K562 (cell line): ENCODE measurements at regions not wholly inside any gene's neighbourhood (a gene's known extent, or its start where the extent isn't known, plus 50 kb on each side); places are given as distances from the start of the nearest gene placed in this dataset.

Experiments used
- ATAC-seq: fragments of 200-7000 bp; cut with Tn5 transposase; 3 replicates; pipeline ENCODE4 v1.9.1; 2020; ENCODE audit warnings: moderate library complexity
- BruUV-seq: library from RNA; stranded (reverse); fragments of 400-500 nt; replicated peaks from 2 replicates; lab custom pipeline; 2021; lab: Mats Ljungman, UMichigan
- CTCF ChIA-PET: fragments of 300-600 bp; formaldehyde crosslinking; extraction: SDS; loops from one replicate; lab custom pipeline; 2021; ENCODE audit warnings: low intra/inter-chr PET ratio; lab: Yijun Ruan, JAX
- POLR2A ChIA-PET: fragments of 300-600, 350-650 bp; sonication (Branson Sonifier 250); formaldehyde crosslinking; extraction: SDS; loops from one replicate; lab custom pipeline; 2021; ENCODE audit warnings: antibody characterized with exemption, inconsistent platforms; lab: Yijun Ruan, JAX
- DNase-seq, 4 experiments: peaks; one replicate each; pipeline versions ENCODE4 v3.0.0 to v3.0.0-alpha.2; 2011 to 2018; ENCODE audit warnings: low spot score in 3 of 4, mixed read lengths in 3 of 4; ENCODE audit errors: extremely low read depth in 1 of 4
- FAIRE-seq: peaks from 2 replicates; lab custom pipeline; 2011; peaks lifted over from hg19 to GRCh38; lab: Jason Lieb, UNC
- H2AFZ ChIP-seq: 2 replicates; pipeline ENCODE4 v1.6.0; 2011; ENCODE audit warnings: low read depth, low read length, control low read depth, inconsistent platforms
- H3K27ac ChIP-seq: fragments of 200-600 bp; 3 replicates; pipeline ENCODE4 v1.8.0; 2011; ENCODE audit warnings: low read depth, mild to moderate bottlenecking, control low read depth, inconsistent platforms, low read length, moderate library complexity, mixed read lengths; ENCODE audit errors: extremely low read depth
- H3K27me3 ChIP-seq, 2 experiments: fragments of 300-600 bp in 1 of 2; 2 replicates in 1 of 2; 3 replicates in 1 of 2; pipeline versions ENCODE4 v1.6.0 to v1.8.0; 2011; ENCODE audit warnings: inconsistent platforms in 2 of 2, low read length in 2 of 2, mild to moderate bottlenecking in 1 of 2, mixed read lengths in 1 of 2, moderate library complexity in 1 of 2; ENCODE audit not compliant: control insufficient read depth in 2 of 2, insufficient read depth in 2 of 2
- H3K36me3 ChIP-seq: fragments of 300-600 bp; 3 replicates; pipeline ENCODE4 v1.8.0; 2011; ENCODE audit warnings: mild to moderate bottlenecking, low read length, inconsistent platforms; ENCODE audit not compliant: control insufficient read depth, insufficient read depth
- H3K4me1 ChIP-seq, 2 experiments: fragments of 200-600 bp in 1 of 2; replicated peaks in 1 of 2; 2 replicates in 1 of 2; 3 replicates in 1 of 2; pipeline versions ENCODE4 v1.5.1 to v1.8.0; 2011; ENCODE audit warnings: inconsistent platforms in 2 of 2, low read length in 2 of 2, mild to moderate bottlenecking in 1 of 2, mixed read lengths in 1 of 2, moderate library complexity in 1 of 2; ENCODE audit not compliant: control insufficient read depth in 2 of 2, insufficient read depth in 2 of 2
- H3K4me2 ChIP-seq: 2 replicates; pipeline ENCODE4 v1.6.1; 2011; ENCODE audit warnings: low read length, control low read depth, inconsistent platforms, mixed read lengths; ENCODE audit not compliant: insufficient read depth
- H3K4me3 ChIP-seq: fragments of 200-600 bp; sonication (generic), shearing (Covaris generic); 2 replicates; pipeline ENCODE4 v1.5.1; 2016; ENCODE audit warnings: control low read depth, inconsistent platforms
- H3K79me2 ChIP-seq: fragments of 200-600 bp; 3 replicates; pipeline ENCODE4 v1.8.0; 2011; ENCODE audit warnings: low read length, inconsistent platforms; ENCODE audit not compliant: control insufficient read depth, insufficient read depth
- H3K9ac ChIP-seq, 2 experiments: 2 replicates each; pipeline versions ENCODE4 v1.6.0 to v1.6.1; 2011; ENCODE audit warnings: low read depth in 2 of 2, low read length in 2 of 2, control low read depth in 1 of 2, inconsistent platforms in 1 of 2, mild to moderate bottlenecking in 1 of 2, mixed read lengths in 1 of 2; ENCODE audit not compliant: insufficient read depth in 1 of 2
- H3K9me1 ChIP-seq: one replicate; pipeline ENCODE4 v1.6.0; 2011; ENCODE audit warnings: inconsistent platforms, mild to moderate bottlenecking, low read length, moderate library complexity; ENCODE audit not compliant: control insufficient read depth, insufficient read depth
- H3K9me3 ChIP-seq: replicated peaks from 2 replicates; pipeline ENCODE4 v1.5.1; 2011; ENCODE audit warnings: low read depth, low read length, inconsistent platforms; ENCODE audit not compliant: control insufficient read depth, insufficient read depth
- H4K20me1 ChIP-seq: replicated peaks from 2 replicates; pipeline ENCODE4 v1.6.1; 2011; ENCODE audit warnings: low read length, inconsistent platforms, mixed read lengths; ENCODE audit not compliant: control insufficient read depth, insufficient read depth
- AFF4 ChIP-seq: sonication (generic); formaldehyde crosslinking; IDR thresholded peaks from 2 replicates; pipeline ENCODE4 v1.8.0; 2023; ENCODE audit warnings: mild to moderate bottlenecking, missing genetic modification reagents
- CEBPG ChIP-seq, 3 experiments: fragments of 200-800 bp in 1 of 3; sonication (Bioruptor generic) in 1 of 3; sonication (generic) in 1 of 3; formaldehyde crosslinking in 1 of 3; IDR thresholded peaks in 2 of 3; conservative IDR thresholded peaks in 1 of 3; 2 replicates each; pipeline versions ENCODE4 v1.6.1 to v1.8.0; 2016 to 2022; ENCODE audit warnings: missing compliant biosample characterization in 2 of 3, missing genetic modification characterization in 2 of 3, mild to moderate bottlenecking in 1 of 3, missing genetic modification reagents in 1 of 3
- CTCF ChIP-seq, 3 experiments: IDR thresholded peaks in 2 of 3; conservative IDR thresholded peaks in 1 of 3; 2 replicates each; pipeline ENCODE4 v1.5.1; 2011 to 2012; ENCODE audit warnings: low read length in 3 of 3, mild to moderate bottlenecking in 3 of 3, control low read depth in 2 of 3, improper control_type of control experiment in 1 of 3, inconsistent platforms in 1 of 3, low read depth in 1 of 3, mixed read lengths in 1 of 3, moderate library complexity in 1 of 3; ENCODE audit not compliant: insufficient read depth in 2 of 3
- DPF2 ChIP-seq: fragments of 450-650 bp; IDR thresholded peaks from 2 replicates; pipeline ENCODE4 v1.6.1; 2016
- HMBOX1 ChIP-seq: sonication (generic); IDR thresholded peaks from 2 replicates; pipeline ENCODE4 v1.6.1; 2016
- HNRNPK ChIP-seq: fragments of 200-400 bp; formaldehyde crosslinking; IDR thresholded peaks from one replicate; pipeline ENCODE4 v1.6.1; 2018; ENCODE audit warnings: mild to moderate bottlenecking, low read depth, low read length; ENCODE audit not compliant: poor library complexity, severe bottlenecking
- MXD1 ChIP-seq: fragments of 250-450 bp; sonication (Bioruptor Pico); IDR thresholded peaks from 2 replicates; pipeline ENCODE4 v1.8.0; 2021; ENCODE audit warnings: borderline replicate concordance, mild to moderate bottlenecking, moderate library complexity; ENCODE audit not compliant: poor library complexity, severe bottlenecking
- NR4A1 ChIP-seq, 2 experiments: fragments of 250-450 bp in 1 of 2; fragments of 450-650 bp in 1 of 2; sonication (Bioruptor Pico) in 1 of 2; IDR thresholded peaks; 2 replicates each; pipeline versions ENCODE4 v1.4.0 to v1.6.1; 2016 to 2020; ENCODE audit warnings: mild to moderate bottlenecking in 2 of 2, missing compliant biosample characterization in 1 of 2, missing genetic modification characterization in 1 of 2, moderate library complexity in 1 of 2
- RAD51 ChIP-seq: fragments of 450-650 bp; IDR thresholded peaks from 2 replicates; pipeline ENCODE4 v1.7.1; 2016; ENCODE audit warnings: low read depth, mild to moderate bottlenecking, borderline replicate concordance
- SLC30A9 ChIP-seq: fragments of 250-450 bp; sonication (Bioruptor Pico); IDR thresholded peaks from 2 replicates; pipeline ENCODE4 v1.8.0; 2022; ENCODE audit warnings: mild to moderate bottlenecking, moderate library complexity
- SMAD3 ChIP-seq: fragments of 450-650 bp; formaldehyde crosslinking; conservative IDR thresholded peaks from 2 replicates; pipeline ENCODE4 v1.4.0; 2020; ENCODE audit warnings: mild to moderate bottlenecking
- STAG1 ChIP-seq: sonication (generic); formaldehyde crosslinking; IDR thresholded peaks from 2 replicates; pipeline ENCODE4 v1.5.0; 2020; ENCODE audit warnings: missing genetic modification reagents, borderline replicate concordance
- WGBS: fragments of 100-300 bp; shearing (Covaris generic); methylation state at CpG from one replicate; pipeline ENCODE4 v1.1.6; 2016; ENCODE audit warnings: low coverage, mixed read lengths; ENCODE audit not compliant: insufficient coverage; ENCODE audit errors: missing lambda C conversion rate; 5-methylcytosine and 5-hydroxymethylcytosine counted together
- in situ Hi-C: fragments of 300-500 bp; cut with MboI; formaldehyde crosslinking; loops from 4 replicates; pipeline ENCODE4 v1.15.0; 2018; ENCODE audit warnings: inconsistent platforms, mixed read lengths
- intact Hi-C: fragments of 100-400 bp; cut with micrococcal nuclease; formaldehyde crosslinking; loops from 2 replicates; pipeline ENCODE4 v1.14.2; 2022

- peaks cover 0 to 41% of the 10 kb centered on the region in 2 experiments; a peak in 3 of 5 replicates for H3K4me1 ChIP-seq
- ATAC-seq (peak; percentile 53), DNase-seq (peak in 1 of 4 experiments; percentile 65), FAIRE-seq (no peak)
- H3K4me2 ChIP-seq = no peak overlapping the region
- H2AFZ ChIP-seq = peak overlapping the region; percentile 78
- no TSS peak for BruUV-seq
- no peaks in the 10 kb centered on the region for H4K20me1 ChIP-seq
- no peaks in the 10 kb centered on the region for H3K36me3 ChIP-seq
- H3K27ac ChIP-seq = peak overlapping the region; percentile 62; the same call in 2 of the 3 replicates
- POLR2A ChIA-PET = interaction anchor here (0.6 to 2.0 kb wide), 2 partner anchors 9 to 34 kb away, joined by 3 to 8 read pairs; no protein-coding TSS in a partner anchor
- no peak overlapping the region for H3K4me3 ChIP-seq
- no peaks in the 10 kb centered on the region for H3K9me1 ChIP-seq
- H3K9me3 ChIP-seq = no peaks in the 10 kb centered on the region
- H3K27me3 ChIP-seq = no peaks in the 10 kb centered on the region
- in situ Hi-C loops (no loop called here), intact Hi-C loops (no loop called here)
- 4% methylated on average over 2 of the region's 2 CpGs for WGBS
- no peaks in the 10 kb centered on the region for H3K79me2 ChIP-seq
- CTCF ChIA-PET = no interaction called here
- no peak overlapping the region for H3K9ac ChIP-seq
- TF ChIP-seq DPF2 (peak; percentile 19; the same call in 1 of the 2 replicates), HNRNPK (no peak), SLC30A9 (CRISPR knock-in tag) (no peak), STAG1 (CRISPR knock-in tag) (no peak), SMAD3 (CRISPR knock-in tag) (no peak), HMBOX1 (peak; percentile 21; the same call in 1 of the 2 replicates), NR4A1 (CRISPR knock-in tag; IDR thresholded peaks at IDR 0.05) (no peak), NR4A1 (tag; IDR thresholded peaks at IDR 0.05) (no peak), AFF4 (CRISPR knock-in tag) (no peak), RAD51 (no peak), CEBPG (CRISPR knock-in tag; IDR thresholded peaks at IDR 0.05) (no peak), CEBPG (tag; conservative IDR thresholded peaks at IDR 0.05 in 1 of 2, IDR thresholded peaks at IDR 0.05 in 1 of 2) (peak in 1 of 2 experiments; percentile 52; a peak in 1 of 4 replicates), MXD1 (CRISPR knock-in tag) (no peak), CTCF (IDR thresholded peaks at IDR 0.05 in 2 of 3, conservative IDR thresholded peaks at IDR 0.05 in 1 of 3; ENCODE audit: insufficient read depth in 2 of 3, low read depth in 1 of 3, low read length in 3 of 3) (no peak)
Measured at GRCh38 chr10:64515970-64516699, 994.9 kb downstream of the REEP3 start.
